Sigmoid colon (tissue), 4 donors: ENCODE measurements at regions not wholly inside any gene's neighbourhood (a gene's known extent, or its start where the extent isn't known, plus 50 kb on each side); places are given as distances from the start of the nearest gene placed in this dataset.

Experiments
- CTCF ChIP-seq, 4 experiments: fragments of 450-650 bp in 3 of 4; fragments of 200-600 bp in 1 of 4; IDR thresholded peaks; one replicate each; pipeline ENCODE4 v1.5.1; 2016 to 2019; ENCODE audit warnings: antibody characterized with exemption in 4 of 4, mild to moderate bottlenecking in 3 of 4, moderate library complexity in 2 of 4
- POLR2A ChIP-seq, 2 donors: fragments of 450-650 bp; IDR thresholded peaks; one replicate each; pipeline ENCODE4 v1.6.1; 2016; ENCODE audit warnings: antibody characterized with exemption in 2 of 2, mild to moderate bottlenecking in 2 of 2, moderate library complexity in 2 of 2
- POLR2AphosphoS5 ChIP-seq, 4 donors: sonication (generic); formaldehyde crosslinking; IDR thresholded peaks; one replicate each; pipeline ENCODE4 v1.6.1; 2017; ENCODE audit warnings: antibody characterized with exemption in 4 of 4

GRCh38 chr18:22789600-22789999, 143.5 kb upstream of the RBBP8 start:
- TF ChIP-seq POLR2AphosphoS5 (IDR thresholded peaks at IDR 0.05) (no peak), CTCF (IDR thresholded peaks at IDR 0.05) (no peak), POLR2A (IDR thresholded peaks at IDR 0.05) (no peak)
